Uterus (tissue), 3 donors: ENCODE measurements at regions not wholly inside any gene's neighbourhood (a gene's known extent, or its start where the extent isn't known, plus 50 kb on each side); places are given as distances from the start of the nearest gene placed in this dataset.

ENCODE experiments used
- DNase-seq, 2 donors: peaks; one replicate each; pipeline ENCODE4 v3.0.0-alpha.2; 2019 to 2020
- H3K27ac ChIP-seq, 2 donors: fragments of 200-600 bp; sonication (generic); 1 replicate in 1 of 2; 2 replicates in 1 of 2; pipeline ENCODE4 v1.5.1; 2016 to 2018
- H3K27me3 ChIP-seq, 2 donors: fragments of 200-600 bp; sonication (generic); one replicate each; pipeline ENCODE4 v1.5.1; 2018 to 2019; ENCODE audit warnings: control low read depth in 1 of 2
- H3K36me3 ChIP-seq, 2 donors: fragments of 200-600 bp; sonication (generic); one replicate each; pipeline ENCODE4 v1.5.1; 2019; ENCODE audit warnings: control low read depth in 1 of 2
- H3K4me1 ChIP-seq, 2 donors: fragments of 200-600 bp; sonication (generic); one replicate each; pipeline ENCODE4 v1.5.1; 2018 to 2019; ENCODE audit warnings: control low read depth in 1 of 2
- H3K4me3 ChIP-seq, 2 donors: fragments of 200-600 bp; sonication (generic); 1 replicate in 1 of 2; 2 replicates in 1 of 2; pipeline ENCODE4 v1.5.1; 2018 to 2019; ENCODE audit warnings: mild to moderate bottlenecking in 1 of 2
- H3K9me3 ChIP-seq, 2 donors: fragments of 200-600 bp; sonication (generic); one replicate each; pipeline ENCODE4 v1.5.1; 2019; ENCODE audit warnings: control low read depth in 1 of 2
- POLR2A ChIP-seq, 2 donors: fragments of 450-650 bp; IDR thresholded peaks; one replicate each; pipeline ENCODE4 v1.6.1; 2016; ENCODE audit warnings: antibody characterized with exemption in 2 of 2, mild to moderate bottlenecking in 1 of 2, moderate library complexity in 1 of 2
- intact Hi-C: fragments of 100-400 bp; cut with DNase I; formaldehyde crosslinking; loops from one replicate; pipeline ENCODE4 v1.15.1; 2023; ENCODE audit warnings: low total_unique reads
- TF ChIP-seq, protein P1 (sequence below), 4 experiments: fragments of 200-600 bp in 2 of 4; fragments of 450-650 bp in 2 of 4; sonication (generic) in 2 of 4; IDR thresholded peaks; one replicate each; pipeline ENCODE4 v1.5.1; 2016 to 2019; ENCODE audit warnings: antibody characterized with exemption in 4 of 4, mild to moderate bottlenecking in 2 of 4, moderate library complexity in 1 of 4
- donor health status: DM: yes; HTN: yes; CAD: no.

DNA sequence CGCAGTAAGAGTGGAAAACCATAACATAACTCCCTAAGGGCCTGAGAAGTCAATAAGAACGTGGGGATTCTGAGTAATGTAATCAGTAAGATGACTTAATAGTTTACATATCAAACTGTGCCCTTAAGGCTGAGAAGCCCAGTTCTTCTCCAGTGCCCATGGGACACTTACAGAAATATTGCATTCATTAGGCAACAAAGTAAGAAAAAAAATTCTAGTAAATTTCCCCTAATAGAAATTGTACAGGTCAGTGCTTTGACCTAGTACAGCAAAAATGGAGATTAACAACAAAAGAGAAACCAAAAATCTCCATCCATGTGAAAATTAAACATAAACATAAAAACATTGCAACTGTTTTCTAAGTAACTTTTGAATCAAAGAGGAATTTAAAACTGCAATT, 139.8 kb upstream of the HS6ST1 start:
- Histone ChIP-seq H3K36me3 (no peaks in the 10 kb centered on the region), H3K4me1 (no peaks in the 10 kb centered on the region), H3K4me3 (no peak overlapping the region), H3K27ac (no peak overlapping the region), H3K27me3 (no peaks in the 10 kb centered on the region), H3K9me3 (no peaks in the 10 kb centered on the region)
- no peak for TF ChIP-seq POLR2A (IDR thresholded peaks at IDR 0.05)
- TF ChIP-seq, protein P1, sequence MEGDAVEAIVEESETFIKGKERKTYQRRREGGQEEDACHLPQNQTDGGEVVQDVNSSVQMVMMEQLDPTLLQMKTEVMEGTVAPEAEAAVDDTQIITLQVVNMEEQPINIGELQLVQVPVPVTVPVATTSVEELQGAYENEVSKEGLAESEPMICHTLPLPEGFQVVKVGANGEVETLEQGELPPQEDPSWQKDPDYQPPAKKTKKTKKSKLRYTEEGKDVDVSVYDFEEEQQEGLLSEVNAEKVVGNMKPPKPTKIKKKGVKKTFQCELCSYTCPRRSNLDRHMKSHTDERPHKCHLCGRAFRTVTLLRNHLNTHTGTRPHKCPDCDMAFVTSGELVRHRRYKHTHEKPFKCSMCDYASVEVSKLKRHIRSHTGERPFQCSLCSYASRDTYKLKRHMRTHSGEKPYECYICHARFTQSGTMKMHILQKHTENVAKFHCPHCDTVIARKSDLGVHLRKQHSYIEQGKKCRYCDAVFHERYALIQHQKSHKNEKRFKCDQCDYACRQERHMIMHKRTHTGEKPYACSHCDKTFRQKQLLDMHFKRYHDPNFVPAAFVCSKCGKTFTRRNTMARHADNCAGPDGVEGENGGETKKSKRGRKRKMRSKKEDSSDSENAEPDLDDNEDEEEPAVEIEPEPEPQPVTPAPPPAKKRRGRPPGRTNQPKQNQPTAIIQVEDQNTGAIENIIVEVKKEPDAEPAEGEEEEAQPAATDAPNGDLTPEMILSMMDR (IDR thresholded peaks at IDR 0.05) = no peak
- intact Hi-C loops = no loop called here
- no peak for DNase-seq

DNA sequence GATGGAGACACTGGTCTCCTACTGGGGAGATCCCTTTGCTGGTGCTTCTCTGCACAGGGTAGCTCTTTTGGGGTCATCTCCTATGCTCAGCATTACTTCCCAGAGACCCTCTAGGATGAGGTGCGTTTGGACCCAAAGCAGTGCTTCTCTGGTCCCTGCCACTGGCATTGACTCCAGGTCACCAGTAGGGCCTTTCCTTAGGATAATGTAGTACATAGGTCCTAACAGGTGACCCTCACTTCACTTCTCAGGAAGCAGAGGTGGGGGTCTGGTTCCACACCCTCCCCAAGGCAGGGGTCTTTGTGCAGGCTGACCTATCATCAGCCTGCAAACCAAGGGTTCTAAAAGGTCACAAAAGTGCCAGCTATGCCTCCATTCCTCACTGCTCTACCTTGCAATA, 145.8 kb upstream of the HS6ST1 start:
- no peak for TF ChIP-seq POLR2A (IDR thresholded peaks at IDR 0.05)
- TF ChIP-seq, protein P1 (IDR thresholded peaks at IDR 0.05) = no peak
- no peak overlapping the region for H3K4me3 ChIP-seq
- DNase-seq = no peak
- H3K27ac ChIP-seq = no peak overlapping the region
- H3K27me3 ChIP-seq = no peaks in the 10 kb centered on the region
- no peaks in the 10 kb centered on the region for H3K4me1 ChIP-seq
- H3K9me3 ChIP-seq = peaks cover 0 to 2% of the 10 kb centered on the region in 2 donors
- no peaks in the 10 kb centered on the region for H3K36me3 ChIP-seq
- intact Hi-C loops = no loop called here

GRCh38 chr2:128465246-128466170, 146.8 kb upstream of the HS6ST1 start:
- no peak for DNase-seq
- H3K4me3 ChIP-seq = no peak overlapping the region
- H3K27ac ChIP-seq = no peak overlapping the region
- no peak for TF ChIP-seq POLR2A (IDR thresholded peaks at IDR 0.05)
- TF ChIP-seq, protein P1 (IDR thresholded peaks at IDR 0.05) = no peak
- H3K9me3 ChIP-seq = peaks cover 0 to 13% of the 10 kb centered on the region in 2 donors
- H3K27me3 ChIP-seq = no peaks in the 10 kb centered on the region
- intact Hi-C loops = no loop called here
- no peaks in the 10 kb centered on the region for H3K36me3 ChIP-seq
- no peaks in the 10 kb centered on the region for H3K4me1 ChIP-seq

DNA sequence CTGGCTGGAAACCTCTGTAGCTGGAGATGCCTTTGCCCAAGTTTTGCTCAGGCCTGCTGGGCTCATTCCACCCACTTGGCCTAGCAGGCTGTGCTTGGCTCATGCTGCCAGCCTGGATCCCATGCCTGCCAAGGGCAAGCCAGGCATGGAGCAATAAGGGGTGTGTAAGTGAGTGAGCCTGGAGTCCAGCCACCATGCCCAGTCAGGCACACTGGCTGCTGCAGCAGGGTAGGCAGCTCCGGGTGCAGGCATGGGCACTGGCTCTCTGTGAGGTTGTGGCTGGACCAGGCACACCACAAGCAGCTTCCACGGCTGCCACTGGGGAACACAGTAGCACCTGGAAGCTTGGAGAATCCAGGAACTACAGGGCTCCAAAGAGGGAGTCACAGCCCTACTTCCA, 147.7 kb upstream of the HS6ST1 start:
- Histone ChIP-seq H3K4me1 (no peaks in the 10 kb centered on the region), H3K27ac (no peak overlapping the region), H3K4me3 (no peak overlapping the region), H3K36me3 (no peaks in the 10 kb centered on the region), H3K27me3 (no peaks in the 10 kb centered on the region), H3K9me3 (peaks cover 0 to 14% of the 10 kb centered on the region in 2 donors)
- DNase-seq = no peak
- intact Hi-C loops = no loop called here
- TF ChIP-seq, protein P1 (IDR thresholded peaks at IDR 0.05) = no peak
- TF ChIP-seq POLR2A (IDR thresholded peaks at IDR 0.05) = no peak

DNA sequence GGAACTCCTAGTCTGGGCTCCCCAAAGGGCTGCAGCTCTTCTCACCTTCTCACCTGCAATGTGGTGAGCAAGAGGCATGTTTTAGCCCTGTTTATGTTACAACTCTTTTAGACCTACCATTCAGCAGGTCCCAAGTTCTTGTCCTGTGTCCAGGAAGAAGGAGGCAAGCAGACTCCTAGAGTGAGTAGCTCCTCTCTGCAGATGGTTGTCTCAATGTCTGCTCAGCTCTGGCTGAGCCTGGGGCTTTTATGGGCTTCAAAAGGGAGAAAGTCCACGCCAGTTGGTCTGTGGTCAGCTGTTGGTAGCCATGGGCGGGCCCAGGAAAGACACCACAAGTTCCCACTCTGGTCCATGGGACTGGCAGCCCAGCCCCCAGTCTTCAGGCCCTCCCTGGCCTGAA, 148.1 kb upstream of the HS6ST1 start:
- DNase-seq = no peak
- Histone ChIP-seq H3K4me1 (no peaks in the 10 kb centered on the region), H3K27ac (no peak overlapping the region), H3K9me3 (peaks cover 0 to 14% of the 10 kb centered on the region in 2 donors), H3K4me3 (no peak overlapping the region), H3K36me3 (no peaks in the 10 kb centered on the region), H3K27me3 (no peaks in the 10 kb centered on the region)
- intact Hi-C loops = no loop called here
- TF ChIP-seq, protein P1 (IDR thresholded peaks at IDR 0.05) = no peak
- TF ChIP-seq POLR2A (IDR thresholded peaks at IDR 0.05) = no peak
